HG02973 (cell line): ENCODE measurements at regions not wholly inside any gene's neighbourhood (a gene's known extent, or its start where the extent isn't known, plus 50 kb on each side); places are given as distances from the start of the nearest gene placed in this dataset.
"Not testable (repeated sequence)": the region's sequence is repeated elsewhere in the genome, so short reads cannot be mapped to it uniquely, and the experiment has no call there.

Experiments used
- ATAC-seq: cut with Tn5 transposase; IDR thresholded peaks from one replicate; pipeline ENCODE4 v1.9.1; 2021; ENCODE audit warnings: moderate library complexity; ENCODE audit not compliant: unreplicated experiment

DNA sequence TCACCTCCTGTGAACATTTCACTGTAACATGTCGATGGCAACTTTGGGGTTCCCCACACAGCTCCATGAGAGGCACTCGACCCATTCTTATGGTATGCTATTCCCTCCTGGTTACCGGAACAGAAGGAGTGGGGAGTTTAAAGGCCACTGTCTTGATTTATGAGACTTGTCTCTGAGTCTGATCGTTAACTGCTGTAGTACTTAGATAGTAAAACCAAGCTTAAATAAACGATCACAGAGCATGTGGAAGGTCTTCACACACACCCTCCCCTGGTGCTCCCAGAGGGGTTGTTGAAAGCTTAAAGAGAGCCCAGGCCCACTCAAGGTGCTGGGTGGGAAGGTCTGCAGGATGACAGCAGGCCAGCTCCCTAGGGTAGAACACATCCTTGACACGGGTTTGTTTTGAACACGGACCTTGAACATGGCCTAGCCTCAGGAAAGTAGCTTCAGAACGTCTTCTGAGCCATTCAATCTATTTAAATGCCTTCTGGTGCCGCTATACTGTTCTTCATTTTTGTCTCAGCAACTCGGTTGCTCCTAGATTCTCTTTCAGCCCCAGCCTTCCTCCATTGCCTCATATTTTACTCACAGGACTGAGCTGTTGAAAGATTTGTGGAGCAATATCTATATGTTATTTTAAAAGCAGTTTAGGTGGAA is 335.3 kb downstream of the FGFR2 start:
- no peak for ATAC-seq

- no peak for ATAC-seq
These were observed 334.8 kb downstream of the FGFR2 start for GRCh38 chr10:121263431-121263783.

- no peak for ATAC-seq
These were observed 332.7 kb downstream of the FGFR2 start for GRCh38 chr10:121265360-121266123.

- no peak for ATAC-seq
These were observed 331.9 kb downstream of the FGFR2 start for GRCh38 chr10:121266370-121266769.

GRCh38 chr10:121267236-121268003 is 330.8 kb downstream of the FGFR2 start:
- no peak for ATAC-seq

- no peak for ATAC-seq
These were observed 329.9 kb downstream of the FGFR2 start for GRCh38 chr10:121268363-121268762.

DNA sequence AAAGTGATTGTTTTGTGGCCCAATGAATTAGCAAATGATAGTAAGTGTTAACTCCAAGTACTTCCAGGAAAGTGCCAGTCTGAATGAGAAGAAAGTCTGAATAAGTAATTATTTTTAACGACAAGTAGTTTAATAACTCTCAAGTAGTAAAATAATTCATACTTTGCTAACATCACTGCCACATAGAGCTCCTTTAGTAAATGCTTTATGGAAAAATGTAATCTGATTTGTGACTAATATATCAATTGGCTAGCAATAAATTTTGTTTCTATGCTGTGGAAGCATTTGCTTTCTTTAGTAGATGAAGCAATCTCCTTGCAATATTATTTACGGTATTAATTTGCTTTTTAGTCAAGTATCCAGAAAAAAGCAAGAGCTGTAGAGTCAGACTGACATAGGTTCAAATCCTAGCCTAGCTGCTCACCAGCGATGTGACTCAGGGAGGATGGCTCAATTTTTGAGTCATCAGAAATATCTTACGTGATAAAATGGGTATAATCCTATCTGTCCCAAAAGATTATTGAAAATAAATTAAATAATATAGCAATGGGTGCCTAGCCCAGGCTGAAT is 329.3 kb downstream of the FGFR2 start:
- ATAC-seq: no peak

DNA sequence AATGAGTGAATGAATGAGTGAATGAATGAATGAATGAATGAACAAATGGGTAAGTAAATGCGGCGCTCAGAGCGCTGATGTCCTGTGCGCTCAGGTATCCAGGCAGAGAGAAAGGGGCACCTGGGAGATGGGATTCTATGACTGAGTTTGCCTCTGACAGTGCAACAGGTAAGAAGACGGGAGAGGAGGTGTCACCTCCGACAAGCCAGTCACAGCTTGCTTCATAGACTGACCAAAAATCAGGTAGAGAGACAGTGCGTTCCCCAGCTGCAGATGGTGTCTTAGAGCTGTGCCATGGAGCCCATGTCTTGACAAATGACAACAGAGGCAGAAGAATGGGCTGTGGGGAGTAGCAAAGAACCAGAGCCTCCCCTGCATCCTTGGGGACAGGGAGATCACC is 327.3 kb downstream of the FGFR2 start:
- ATAC-seq: no peak

- ATAC-seq: no peak
These were observed 322.2 kb downstream of the FGFR2 start for GRCh38 chr10:121276046-121276445.

DNA sequence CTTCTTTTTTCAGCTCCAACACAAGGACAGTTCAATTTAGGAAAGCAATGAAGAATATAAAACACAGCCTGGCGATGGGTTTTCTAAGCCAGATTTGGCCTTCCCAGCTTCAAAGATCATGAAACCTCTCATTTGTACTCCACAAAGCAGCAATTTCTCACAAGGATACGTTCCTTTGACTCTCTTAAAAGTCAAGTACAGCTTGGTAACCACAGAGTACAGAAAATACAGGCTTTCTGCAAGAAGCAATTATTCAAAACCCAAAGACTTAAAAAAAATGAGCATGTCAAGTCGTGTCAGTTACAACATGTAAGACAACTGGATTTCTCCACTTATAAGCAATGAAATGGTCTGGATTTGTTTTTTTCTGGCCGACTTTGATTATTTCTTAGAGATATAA is 321.4 kb downstream of the FGFR2 start:
- no peak for ATAC-seq

DNA sequence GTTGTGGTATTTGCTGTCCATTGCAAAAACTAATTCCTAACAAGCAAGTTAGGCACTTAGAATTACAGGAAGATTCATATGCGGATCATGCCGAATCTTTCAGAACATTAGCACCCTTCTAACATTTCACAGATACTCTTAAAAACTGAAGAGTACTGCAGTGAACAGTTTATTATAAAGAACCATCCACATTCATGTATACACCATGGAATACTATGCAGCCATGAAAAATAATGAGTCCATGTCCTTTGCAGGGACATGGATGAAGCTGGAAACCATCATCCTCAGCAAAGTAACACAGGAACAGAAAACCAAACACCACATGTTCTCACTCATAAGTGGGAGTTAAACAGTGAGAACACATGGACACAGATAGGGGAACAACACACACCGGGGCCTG is 319.9 kb downstream of the FGFR2 start:
- ATAC-seq: not testable (repeated sequence)

- no peak for ATAC-seq
These were observed 316.7 kb downstream of the FGFR2 start for GRCh38 chr10:121281576-121281975.

GRCh38 chr10:121282264-121282663 is 316.0 kb downstream of the FGFR2 start:
- no peak for ATAC-seq

DNA sequence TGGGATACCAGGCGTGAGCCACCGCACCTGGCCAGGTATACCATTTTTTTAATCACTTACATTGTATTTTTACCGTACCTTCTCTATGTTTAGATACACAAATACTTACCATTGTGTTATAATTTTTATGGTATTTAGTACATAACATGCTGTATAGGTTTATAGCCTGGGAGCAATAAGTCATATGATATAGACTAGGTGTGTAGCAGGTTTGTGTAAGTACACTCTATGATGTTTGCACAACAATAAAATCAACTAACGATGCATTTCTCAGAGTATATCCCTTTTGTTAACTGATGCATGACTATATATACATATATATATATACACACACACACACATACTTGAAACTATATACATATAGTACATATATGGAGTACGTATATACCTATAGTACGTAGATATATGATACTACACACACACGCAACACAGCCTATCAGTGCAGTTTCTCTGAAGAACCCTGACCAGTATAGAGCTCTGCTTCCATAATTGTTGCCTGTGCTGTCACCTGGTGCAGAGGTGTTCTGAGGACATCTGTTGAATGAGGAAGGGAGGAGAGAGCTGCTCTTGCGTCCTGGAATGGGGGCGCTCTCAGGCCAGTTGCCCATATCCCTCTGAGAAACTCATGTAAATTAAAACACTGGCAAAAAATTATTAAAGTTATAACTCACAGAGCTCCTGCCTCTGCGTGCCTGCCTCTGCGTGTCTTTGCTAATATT is 315.3 kb downstream of the FGFR2 start:
- ATAC-seq: no peak

DNA sequence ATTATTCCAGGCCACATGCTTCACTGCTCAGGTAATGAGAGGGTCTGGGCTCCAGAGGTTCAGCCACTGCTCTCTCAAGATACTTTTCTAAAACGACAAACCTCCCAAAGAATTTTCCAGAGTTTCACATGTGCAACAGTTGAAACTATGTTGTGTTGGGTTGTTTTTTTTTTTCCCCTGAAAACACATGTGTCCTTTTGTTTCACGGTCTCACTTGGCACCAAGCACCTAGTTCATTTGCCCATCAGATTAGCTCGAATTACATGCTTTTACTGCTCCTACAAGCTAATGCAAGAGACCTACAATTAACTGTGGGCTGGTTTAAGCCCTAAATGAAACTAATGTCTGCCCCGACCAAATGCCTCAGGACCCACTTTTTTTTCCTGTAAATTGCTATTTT is 313.3 kb downstream of the FGFR2 start:
- ATAC-seq: no peak

GRCh38 chr10:121285406-121286196 is 312.6 kb downstream of the FGFR2 start:
- ATAC-seq: no peak

GRCh38 chr10:121288011-121288410 is 310.2 kb downstream of the FGFR2 start:
- no peak for ATAC-seq

DNA sequence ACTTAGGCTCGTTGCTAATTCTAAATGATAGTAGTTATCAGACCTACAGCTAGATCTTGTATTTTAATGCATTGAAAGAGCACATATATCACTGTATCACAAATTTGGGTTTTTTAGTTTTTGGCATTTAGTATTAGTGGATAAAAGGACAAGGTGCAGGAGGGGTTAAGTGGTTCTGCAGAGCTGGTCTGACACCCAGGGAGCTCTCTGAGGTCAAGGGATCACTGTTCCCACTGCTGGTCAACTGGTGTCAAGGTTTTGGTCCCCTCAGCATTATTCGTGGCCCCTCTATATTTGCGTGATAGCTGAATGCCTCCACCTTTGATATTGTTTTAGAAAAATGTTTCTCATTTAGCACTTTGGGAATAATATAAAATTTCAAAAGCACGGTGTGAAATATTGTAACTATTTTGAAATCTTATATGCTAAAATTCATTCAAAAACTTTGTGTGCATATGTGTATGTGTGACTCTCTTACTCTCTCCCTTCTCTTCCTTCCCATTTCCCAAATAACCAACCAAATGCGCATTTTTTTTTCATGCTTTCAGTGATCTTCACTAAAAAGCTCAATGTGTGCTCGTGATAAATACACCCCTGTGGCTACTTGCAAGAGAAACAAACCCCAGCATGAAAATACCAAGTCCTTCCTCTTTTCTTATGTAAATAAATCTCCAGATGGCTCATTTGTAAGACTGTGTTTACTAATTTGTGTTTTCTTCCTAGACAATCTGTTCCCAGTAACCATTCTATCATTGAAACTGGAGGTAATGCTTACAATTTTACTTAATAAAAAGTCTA is 309.2 kb downstream of the FGFR2 start:
- no peak for ATAC-seq

GRCh38 chr10:121289800-121290199 is 308.4 kb downstream of the FGFR2 start:
- no peak for ATAC-seq
